ENCODE measurements at regions not wholly inside any gene's neighbourhood (a gene's known extent, or its start where the extent isn't known, plus 50 kb on each side); places are given as distances from the start of the nearest gene placed in this dataset.

DNA sequence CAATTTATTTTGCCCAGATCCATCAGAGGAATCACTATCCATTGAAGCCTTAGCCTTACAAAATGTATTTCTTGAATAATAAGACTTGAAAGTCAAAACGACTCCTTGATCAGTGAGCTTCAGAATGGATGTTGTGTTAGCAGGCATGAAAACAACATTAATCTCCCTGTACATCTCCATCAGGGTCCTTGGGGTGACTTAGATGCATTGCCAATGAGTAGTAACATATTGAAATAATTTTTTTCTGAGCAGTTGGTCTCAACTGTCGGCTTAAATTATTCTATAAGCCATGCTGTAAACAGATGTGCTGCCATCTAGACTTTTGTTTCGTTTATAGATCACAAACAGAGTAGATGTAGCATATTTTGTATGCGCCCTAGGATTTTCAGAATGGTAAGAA, 482.0 kb downstream of the AMY1C start:
- no peak overlapping the region for H2AFZ ChIP-seq (ENCODE audit: low read depth, low read length)
- TF ChIP-seq EZH2 (IDR thresholded peaks at IDR 0.05; ENCODE audit: borderline replicate concordance, low read depth, low read length, severe bottlenecking): no peak
- TF ChIP-seq, protein P1, sequence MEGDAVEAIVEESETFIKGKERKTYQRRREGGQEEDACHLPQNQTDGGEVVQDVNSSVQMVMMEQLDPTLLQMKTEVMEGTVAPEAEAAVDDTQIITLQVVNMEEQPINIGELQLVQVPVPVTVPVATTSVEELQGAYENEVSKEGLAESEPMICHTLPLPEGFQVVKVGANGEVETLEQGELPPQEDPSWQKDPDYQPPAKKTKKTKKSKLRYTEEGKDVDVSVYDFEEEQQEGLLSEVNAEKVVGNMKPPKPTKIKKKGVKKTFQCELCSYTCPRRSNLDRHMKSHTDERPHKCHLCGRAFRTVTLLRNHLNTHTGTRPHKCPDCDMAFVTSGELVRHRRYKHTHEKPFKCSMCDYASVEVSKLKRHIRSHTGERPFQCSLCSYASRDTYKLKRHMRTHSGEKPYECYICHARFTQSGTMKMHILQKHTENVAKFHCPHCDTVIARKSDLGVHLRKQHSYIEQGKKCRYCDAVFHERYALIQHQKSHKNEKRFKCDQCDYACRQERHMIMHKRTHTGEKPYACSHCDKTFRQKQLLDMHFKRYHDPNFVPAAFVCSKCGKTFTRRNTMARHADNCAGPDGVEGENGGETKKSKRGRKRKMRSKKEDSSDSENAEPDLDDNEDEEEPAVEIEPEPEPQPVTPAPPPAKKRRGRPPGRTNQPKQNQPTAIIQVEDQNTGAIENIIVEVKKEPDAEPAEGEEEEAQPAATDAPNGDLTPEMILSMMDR (IDR thresholded peaks at IDR 0.05; ENCODE audit: borderline replicate concordance, extremely low read depth, low read length, poor library complexity, severe bottlenecking): no peak
- H3K27me3 ChIP-seq (ENCODE audit: insufficient read depth, low read length, poor library complexity): no peaks in the 10 kb centered on the region
- H3K9me3 ChIP-seq (ENCODE audit: insufficient read depth, low read length, severe bottlenecking): no peaks in the 10 kb centered on the region
- no peaks in the 10 kb centered on the region for H3K36me3 ChIP-seq (ENCODE audit: insufficient read depth, low read length)
- H4K20me1 ChIP-seq (ENCODE audit: insufficient read depth, low read length): no peaks in the 10 kb centered on the region
- no peak overlapping the region for H3K9ac ChIP-seq (ENCODE audit: low read depth, low read length)
- no peak overlapping the region for H3K4me2 ChIP-seq (ENCODE audit: insufficient read depth, low read length)
- no peak overlapping the region for H3K27ac ChIP-seq (ENCODE audit: low read length)
- H3K4me1 ChIP-seq (ENCODE audit: insufficient read depth, low read length): no peaks in the 10 kb centered on the region
- H3K79me2 ChIP-seq (ENCODE audit: insufficient read depth, low read length): no peaks in the 10 kb centered on the region
- DNase-seq (no peak), ATAC-seq (ENCODE audit: insufficient read depth, low read depth) (no peak)
- no peak overlapping the region for H3K4me3 ChIP-seq (ENCODE audit: low read depth in 1 of 2, low read length in 2 of 2)

DNA sequence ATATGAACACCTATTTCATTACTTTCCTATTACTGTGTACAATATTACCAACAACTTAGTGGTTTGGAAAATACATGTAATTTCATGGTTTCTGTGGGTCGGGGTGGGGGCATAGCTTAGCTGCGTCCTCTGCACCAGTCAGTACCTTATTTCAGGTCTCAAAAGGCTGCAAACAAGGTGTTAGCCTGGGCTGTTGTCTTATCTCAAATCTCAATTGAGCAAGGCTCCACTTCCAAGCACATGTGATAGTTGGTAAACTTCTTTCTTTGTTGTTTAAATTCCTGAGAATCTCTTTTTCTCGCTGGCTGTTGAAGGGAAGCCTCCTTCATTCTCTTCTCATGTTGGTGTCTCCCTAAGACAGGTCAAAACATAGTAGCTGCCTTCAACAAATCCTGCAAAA, 485.4 kb downstream of the AMY1C start:
- H3K4me3 ChIP-seq (ENCODE audit: low read depth in 1 of 2, low read length in 2 of 2): no peak overlapping the region
- ATAC-seq (ENCODE audit: insufficient read depth, low read depth): no peak
- TF ChIP-seq, protein P1 (IDR thresholded peaks at IDR 0.05; ENCODE audit: borderline replicate concordance, extremely low read depth, low read length, poor library complexity, severe bottlenecking): no peak
- TF ChIP-seq EZH2 (IDR thresholded peaks at IDR 0.05; ENCODE audit: borderline replicate concordance, low read depth, low read length, severe bottlenecking): no peak
- no peaks in the 10 kb centered on the region for H3K79me2 ChIP-seq (ENCODE audit: insufficient read depth, low read length)
- DNase-seq: no peak
- peak overlapping the region; percentile 33; the same call in 1 of the 2 replicates for H2AFZ ChIP-seq (ENCODE audit: low read depth, low read length)
- H3K9ac ChIP-seq (ENCODE audit: low read depth, low read length): no peak overlapping the region
- H3K27ac ChIP-seq (ENCODE audit: low read length): no peak overlapping the region
- H3K4me1 ChIP-seq (ENCODE audit: insufficient read depth, low read length): no peaks in the 10 kb centered on the region
- H3K36me3 ChIP-seq (ENCODE audit: insufficient read depth, low read length): no peaks in the 10 kb centered on the region
- H3K4me2 ChIP-seq (ENCODE audit: insufficient read depth, low read length): no peak overlapping the region
- H4K20me1 ChIP-seq (ENCODE audit: insufficient read depth, low read length): no peaks in the 10 kb centered on the region
- no peaks in the 10 kb centered on the region for H3K9me3 ChIP-seq (ENCODE audit: insufficient read depth, low read length, severe bottlenecking)
- no peaks in the 10 kb centered on the region for H3K27me3 ChIP-seq (ENCODE audit: insufficient read depth, low read length, poor library complexity)

DNA sequence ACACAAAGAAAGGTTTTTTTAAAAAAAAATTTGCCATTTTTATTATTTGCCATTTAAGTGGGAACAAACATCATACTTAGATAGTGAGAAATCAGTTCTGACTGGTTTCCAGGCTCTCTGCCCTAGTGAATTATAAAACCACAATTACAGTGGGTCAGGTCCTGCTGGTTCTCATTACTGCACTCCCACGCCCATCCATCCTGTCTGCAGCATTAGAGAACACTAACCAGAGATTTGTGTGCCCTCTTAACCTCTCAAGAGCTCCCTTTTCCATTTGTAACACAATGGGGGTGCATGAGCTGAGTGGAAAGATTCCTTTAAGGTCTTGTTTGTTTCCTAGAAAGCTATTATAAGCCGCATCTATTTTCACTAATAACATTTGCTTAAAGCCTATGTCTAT, 489.3 kb downstream of the AMY1C start:
- Histone ChIP-seq H3K4me3 (ENCODE audit: low read depth in 1 of 2, low read length in 2 of 2) (no peak overlapping the region), H3K27me3 (ENCODE audit: insufficient read depth, low read length, poor library complexity) (no peaks in the 10 kb centered on the region), H2AFZ (ENCODE audit: low read depth, low read length) (no peak overlapping the region), H3K36me3 (ENCODE audit: insufficient read depth, low read length) (no peaks in the 10 kb centered on the region), H3K9me3 (ENCODE audit: insufficient read depth, low read length, severe bottlenecking) (no peaks in the 10 kb centered on the region), H3K79me2 (ENCODE audit: insufficient read depth, low read length) (no peaks in the 10 kb centered on the region), H3K9ac (ENCODE audit: low read depth, low read length) (no peak overlapping the region), H3K4me2 (ENCODE audit: insufficient read depth, low read length) (no peak overlapping the region), H4K20me1 (ENCODE audit: insufficient read depth, low read length) (no peaks in the 10 kb centered on the region), H3K4me1 (ENCODE audit: insufficient read depth, low read length) (no peaks in the 10 kb centered on the region), H3K27ac (ENCODE audit: low read length) (no peak overlapping the region)
- no peak for TF ChIP-seq EZH2 (IDR thresholded peaks at IDR 0.05; ENCODE audit: borderline replicate concordance, low read depth, low read length, severe bottlenecking)
- TF ChIP-seq, protein P1 (IDR thresholded peaks at IDR 0.05; ENCODE audit: borderline replicate concordance, extremely low read depth, low read length, poor library complexity, severe bottlenecking): no peak
- ATAC-seq (ENCODE audit: insufficient read depth, low read depth) (no peak), DNase-seq (no peak)

DNA sequence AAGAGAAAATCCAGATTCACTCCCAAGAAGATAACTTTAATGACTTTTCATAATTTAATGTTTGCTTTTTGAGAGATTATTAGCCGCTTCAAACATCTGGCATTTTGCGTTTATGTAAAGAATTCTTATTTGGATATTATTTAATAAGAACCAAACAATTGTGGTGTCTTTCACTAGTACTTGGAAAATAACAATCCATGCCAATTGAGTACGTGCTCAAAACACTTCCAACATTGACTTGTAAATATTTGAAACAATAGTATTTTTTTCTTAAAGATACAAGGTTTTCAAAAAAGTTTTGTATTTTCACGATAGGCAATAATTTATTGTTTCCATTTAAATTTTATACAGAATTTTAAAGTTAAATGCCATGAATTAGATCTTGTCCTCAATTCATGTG, 498.7 kb downstream of the AMY1C start:
- Histone ChIP-seq H3K9me3 (ENCODE audit: insufficient read depth, low read length, severe bottlenecking) (no peaks in the 10 kb centered on the region), H3K4me1 (ENCODE audit: insufficient read depth, low read length) (no peaks in the 10 kb centered on the region), H3K27me3 (ENCODE audit: insufficient read depth, low read length, poor library complexity) (no peaks in the 10 kb centered on the region), H3K9ac (ENCODE audit: low read depth, low read length) (no peak overlapping the region), H3K27ac (ENCODE audit: low read length) (no peak overlapping the region), H3K79me2 (ENCODE audit: insufficient read depth, low read length) (no peaks in the 10 kb centered on the region), H2AFZ (ENCODE audit: low read depth, low read length) (no peak overlapping the region), H3K4me2 (ENCODE audit: insufficient read depth, low read length) (no peak overlapping the region), H3K4me3 (ENCODE audit: low read depth in 1 of 2, low read length in 2 of 2) (no peak overlapping the region), H4K20me1 (ENCODE audit: insufficient read depth, low read length) (no peaks in the 10 kb centered on the region), H3K36me3 (ENCODE audit: insufficient read depth, low read length) (no peaks in the 10 kb centered on the region)
- DNase-seq (no peak), ATAC-seq (ENCODE audit: insufficient read depth, low read depth) (no peak)
- TF ChIP-seq EZH2 (IDR thresholded peaks at IDR 0.05; ENCODE audit: borderline replicate concordance, low read depth, low read length, severe bottlenecking): no peak
- TF ChIP-seq, protein P1 (IDR thresholded peaks at IDR 0.05; ENCODE audit: borderline replicate concordance, extremely low read depth, low read length, poor library complexity, severe bottlenecking): no peak
